ENCODE measurements at regions not wholly inside any gene's neighbourhood (a gene's known extent, or its start where the extent isn't known, plus 50 kb on each side); places are given as distances from the start of the nearest gene placed in this dataset.
"Not testable (repeated sequence)": the region's sequence is repeated elsewhere in the genome, so short reads cannot be mapped to it uniquely, and the experiment has no call there.

DNA sequence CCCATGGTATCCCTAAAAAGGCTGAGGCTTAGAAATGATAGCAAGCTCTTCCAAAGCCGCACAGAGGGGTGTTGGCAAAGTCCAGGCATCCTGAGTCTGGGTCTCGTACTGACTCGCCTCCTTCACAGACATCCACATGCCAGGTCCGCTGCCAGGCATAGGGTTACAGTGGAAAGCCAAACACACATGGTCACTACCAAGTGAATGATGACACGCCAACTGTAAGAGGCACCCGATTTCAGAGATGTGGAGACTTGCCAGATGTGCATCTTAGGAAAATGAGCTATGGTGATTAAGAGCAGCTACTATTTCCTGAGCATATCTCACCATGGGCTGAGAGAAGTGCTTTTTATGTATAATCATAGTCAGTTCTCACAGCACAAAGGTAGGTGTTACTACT, 314.9 kb downstream of the MIAT start:
- TF ChIP-seq, protein P1, sequence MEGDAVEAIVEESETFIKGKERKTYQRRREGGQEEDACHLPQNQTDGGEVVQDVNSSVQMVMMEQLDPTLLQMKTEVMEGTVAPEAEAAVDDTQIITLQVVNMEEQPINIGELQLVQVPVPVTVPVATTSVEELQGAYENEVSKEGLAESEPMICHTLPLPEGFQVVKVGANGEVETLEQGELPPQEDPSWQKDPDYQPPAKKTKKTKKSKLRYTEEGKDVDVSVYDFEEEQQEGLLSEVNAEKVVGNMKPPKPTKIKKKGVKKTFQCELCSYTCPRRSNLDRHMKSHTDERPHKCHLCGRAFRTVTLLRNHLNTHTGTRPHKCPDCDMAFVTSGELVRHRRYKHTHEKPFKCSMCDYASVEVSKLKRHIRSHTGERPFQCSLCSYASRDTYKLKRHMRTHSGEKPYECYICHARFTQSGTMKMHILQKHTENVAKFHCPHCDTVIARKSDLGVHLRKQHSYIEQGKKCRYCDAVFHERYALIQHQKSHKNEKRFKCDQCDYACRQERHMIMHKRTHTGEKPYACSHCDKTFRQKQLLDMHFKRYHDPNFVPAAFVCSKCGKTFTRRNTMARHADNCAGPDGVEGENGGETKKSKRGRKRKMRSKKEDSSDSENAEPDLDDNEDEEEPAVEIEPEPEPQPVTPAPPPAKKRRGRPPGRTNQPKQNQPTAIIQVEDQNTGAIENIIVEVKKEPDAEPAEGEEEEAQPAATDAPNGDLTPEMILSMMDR (IDR thresholded peaks at IDR 0.05), result no peak
- DNase-seq (ENCODE audit: low spot score), result no peak
- no peak for ATAC-seq (ENCODE audit: low FRiP score)

DNA sequence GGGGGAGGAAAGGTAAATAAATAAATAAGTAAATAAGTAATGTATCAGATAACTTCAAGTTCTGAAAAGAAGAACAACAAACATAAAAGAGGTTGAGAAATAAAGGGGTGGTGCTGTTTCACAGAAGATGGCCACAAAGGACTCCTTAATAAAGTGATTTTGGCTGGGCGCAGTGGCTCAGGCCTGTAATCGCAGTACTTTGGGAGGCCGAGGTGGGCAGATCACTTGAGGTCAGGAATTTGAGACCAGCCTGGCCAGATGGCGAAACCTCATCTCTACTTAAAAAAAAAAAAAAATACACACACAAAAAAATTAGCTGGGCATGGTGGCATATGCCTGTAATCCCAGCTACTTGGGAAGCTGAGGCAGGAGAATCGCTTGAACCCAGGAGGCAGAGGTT, 315.5 kb downstream of the MIAT start:
- DNase-seq (ENCODE audit: low spot score); ATAC-seq (ENCODE audit: low FRiP score): not testable (repeated sequence)

DNA sequence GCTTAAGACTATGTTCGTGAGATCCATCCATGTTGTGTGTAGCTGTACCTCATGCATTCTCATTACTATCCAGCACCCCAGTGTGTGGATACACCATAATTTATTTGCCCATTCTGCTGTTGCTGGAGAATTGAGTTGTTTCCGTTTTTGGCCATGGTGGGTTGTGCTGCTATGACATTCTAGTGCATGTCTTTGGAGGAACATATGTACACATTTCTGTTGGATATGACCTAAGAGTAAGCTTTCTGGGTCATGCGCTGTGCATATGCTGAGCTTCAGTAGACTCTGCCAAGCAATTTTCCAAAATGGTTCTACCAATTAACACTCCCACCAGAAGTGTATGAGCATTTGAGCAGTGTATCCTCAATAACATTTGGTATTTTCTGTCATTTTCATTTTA, 316.6 kb downstream of the MIAT start:
- TF ChIP-seq, protein P1 (IDR thresholded peaks at IDR 0.05), result no peak

DNA sequence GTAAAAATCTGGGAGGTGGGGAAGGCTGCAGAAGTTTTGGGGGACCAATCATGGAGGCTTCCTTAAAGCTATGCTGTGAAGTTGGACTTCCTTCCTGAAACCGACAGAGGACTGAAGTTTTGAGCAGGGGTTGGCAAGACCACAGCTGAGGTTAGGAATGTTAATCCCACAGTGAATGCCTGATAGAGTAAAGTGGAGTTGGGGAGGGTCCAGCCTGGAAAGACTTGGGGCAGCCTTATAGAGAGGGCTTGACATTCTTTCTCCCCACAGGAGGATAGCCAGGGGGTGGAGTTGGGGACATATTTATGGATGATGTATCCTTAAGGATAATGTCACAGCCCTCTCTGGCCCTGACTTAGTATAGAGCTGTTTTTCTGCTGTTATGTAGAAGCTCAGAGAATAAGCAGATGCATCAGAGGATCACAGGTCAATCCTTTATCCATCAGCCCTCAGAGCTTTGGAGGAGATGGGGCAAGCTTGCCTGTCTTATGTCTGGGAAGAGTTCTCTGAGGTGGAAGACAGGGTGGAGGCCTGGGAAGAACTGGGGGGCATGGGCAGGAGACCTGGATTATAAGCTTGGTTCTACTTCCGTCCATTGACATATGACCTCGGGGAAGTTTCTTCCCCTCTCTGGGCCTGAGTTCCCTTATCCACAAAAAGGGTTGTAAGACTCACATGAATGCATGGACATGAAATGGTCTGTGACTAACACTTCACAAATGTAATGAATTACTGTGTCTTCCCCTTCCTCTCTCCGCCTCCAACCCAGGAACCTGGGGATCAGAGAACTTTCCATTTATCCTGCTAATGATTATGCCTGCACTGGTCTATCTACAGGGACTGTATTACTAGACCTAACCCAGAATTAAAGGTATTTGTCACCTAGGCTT, 317.8 kb downstream of the MIAT start:
- ATAC-seq (ENCODE audit: low FRiP score) (no peak), DNase-seq (ENCODE audit: low spot score) (no peak)
- TF ChIP-seq, protein P1 (IDR thresholded peaks at IDR 0.05), result no peak

More for the DNA sequence above, 316.6 kb downstream of the MIAT start:
- DNase-seq (ENCODE audit: low spot score) (no peak), ATAC-seq (ENCODE audit: low FRiP score) (no peak)

DNA sequence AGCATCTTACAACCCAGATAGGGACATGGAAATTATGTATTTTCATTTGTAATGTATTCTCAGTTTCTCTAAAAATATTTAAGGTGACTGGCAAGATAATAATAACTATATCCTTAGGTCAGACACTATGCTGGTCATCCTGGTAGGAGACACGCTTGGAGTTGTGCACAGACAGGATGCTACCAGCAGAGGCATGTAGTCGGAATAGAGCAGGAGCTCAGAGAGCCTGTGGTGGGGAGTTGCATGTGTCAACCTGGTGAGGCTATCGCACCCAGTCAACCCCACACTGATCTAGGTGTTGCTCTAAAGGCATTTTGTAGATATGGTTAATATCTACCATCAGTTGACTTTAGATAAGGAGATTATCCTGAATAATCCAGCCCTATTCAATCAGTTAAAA, 318.5 kb downstream of the MIAT start:
- TF ChIP-seq, protein P1 (IDR thresholded peaks at IDR 0.05), result no peak
- DNase-seq (ENCODE audit: low spot score), result no peak
- no peak for ATAC-seq (ENCODE audit: low FRiP score)

DNA sequence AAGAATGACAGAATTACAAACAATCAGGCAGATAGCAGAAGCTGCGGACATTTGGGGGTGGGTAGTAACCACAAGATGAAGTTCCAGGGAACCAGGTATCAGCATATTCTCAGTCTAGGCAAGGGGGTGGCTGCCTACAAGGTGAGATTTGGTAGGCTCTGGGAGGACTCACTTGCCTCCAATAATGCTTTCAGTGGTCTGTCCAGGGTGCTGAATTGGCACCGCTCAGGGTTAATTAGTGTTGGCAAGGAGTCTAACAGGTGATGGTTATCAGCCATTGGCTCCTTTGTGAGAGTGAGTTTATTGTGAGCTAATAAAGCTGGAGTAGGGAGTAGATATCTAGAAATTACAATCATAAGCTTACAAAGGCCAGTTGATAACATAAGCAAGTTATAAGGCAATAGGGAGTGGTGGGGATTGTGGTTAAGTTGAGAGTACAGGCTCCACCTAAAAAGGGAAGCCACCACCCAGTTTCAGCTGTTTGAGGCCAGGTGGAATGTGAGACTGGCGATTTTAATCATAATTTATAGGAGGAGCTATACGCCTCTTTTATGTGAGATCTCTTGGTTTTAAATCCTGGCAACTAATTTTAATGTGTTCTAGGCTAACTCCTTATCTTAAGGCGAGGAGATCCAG, 320.5 kb downstream of the MIAT start:
- DNase-seq (ENCODE audit: low spot score), result no peak
- TF ChIP-seq, protein P1 (IDR thresholded peaks at IDR 0.05), result no peak
- no peak for ATAC-seq (ENCODE audit: low FRiP score)

DNA sequence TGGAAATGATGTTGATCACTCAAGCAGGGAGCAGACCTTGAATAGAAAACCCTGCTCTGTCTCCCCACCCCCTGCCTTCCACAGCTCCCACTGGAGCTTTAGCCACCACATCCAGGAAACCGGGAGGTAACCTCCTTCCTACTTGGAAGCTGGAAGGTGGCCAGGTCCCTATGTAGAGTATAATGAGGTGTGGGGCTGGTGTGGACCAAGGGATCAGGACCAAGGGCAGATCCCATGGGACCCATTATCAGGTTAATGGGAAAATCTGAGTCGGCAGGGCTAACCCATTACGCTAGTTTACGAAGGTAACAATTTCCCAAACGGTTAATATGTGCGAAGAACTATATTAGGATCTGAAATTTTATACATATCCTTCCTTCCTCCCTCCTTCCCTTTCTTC, 321.9 kb downstream of the MIAT start:
- DNase-seq (ENCODE audit: low spot score) (no peak), ATAC-seq (ENCODE audit: low FRiP score) (no peak)
- TF ChIP-seq, protein P1 (IDR thresholded peaks at IDR 0.05), result no peak
